Muscle of leg (tissue), 3 donors: ENCODE measurements at regions not wholly inside any gene's neighbourhood (a gene's known extent, or its start where the extent isn't known, plus 50 kb on each side); places are given as distances from the start of the nearest gene placed in this dataset.

Experiments used
- DNase-seq: peaks from one replicate; pipeline ENCODE4 v3.0.0; 2013
- H3K27ac ChIP-seq: one replicate; pipeline ENCODE4 v1.5.1; 2013; ENCODE audit warnings: mild to moderate bottlenecking, low read length, control low read depth
- H3K27me3 ChIP-seq: one replicate; pipeline ENCODE4 v1.6.1; 2013; ENCODE audit warnings: low read length; ENCODE audit not compliant: control insufficient read depth, insufficient read depth
- H3K36me3 ChIP-seq: one replicate; pipeline ENCODE4 v1.6.1; 2013; ENCODE audit warnings: low read length; ENCODE audit not compliant: control insufficient read depth, insufficient read depth
- H3K4me1 ChIP-seq: one replicate; pipeline ENCODE4 v1.6.1; 2013; ENCODE audit warnings: low read length; ENCODE audit not compliant: control insufficient read depth, insufficient read depth
- H3K4me3 ChIP-seq: one replicate; pipeline ENCODE4 v1.5.1; 2013; ENCODE audit warnings: low read length, control low read depth
- H3K9me3 ChIP-seq: replicated peaks from 2 replicates; pipeline ENCODE4 v1.6.1; 2013; ENCODE audit warnings: low read depth, low read length; ENCODE audit not compliant: control insufficient read depth
- WGBS: methylation state at CpG from one replicate; pipeline ENCODE4 v1.1.5; 2013; ENCODE audit warnings: missing lambda C conversion rate; ENCODE audit not compliant: insufficient coverage; 5-methylcytosine and 5-hydroxymethylcytosine counted together

DNA sequence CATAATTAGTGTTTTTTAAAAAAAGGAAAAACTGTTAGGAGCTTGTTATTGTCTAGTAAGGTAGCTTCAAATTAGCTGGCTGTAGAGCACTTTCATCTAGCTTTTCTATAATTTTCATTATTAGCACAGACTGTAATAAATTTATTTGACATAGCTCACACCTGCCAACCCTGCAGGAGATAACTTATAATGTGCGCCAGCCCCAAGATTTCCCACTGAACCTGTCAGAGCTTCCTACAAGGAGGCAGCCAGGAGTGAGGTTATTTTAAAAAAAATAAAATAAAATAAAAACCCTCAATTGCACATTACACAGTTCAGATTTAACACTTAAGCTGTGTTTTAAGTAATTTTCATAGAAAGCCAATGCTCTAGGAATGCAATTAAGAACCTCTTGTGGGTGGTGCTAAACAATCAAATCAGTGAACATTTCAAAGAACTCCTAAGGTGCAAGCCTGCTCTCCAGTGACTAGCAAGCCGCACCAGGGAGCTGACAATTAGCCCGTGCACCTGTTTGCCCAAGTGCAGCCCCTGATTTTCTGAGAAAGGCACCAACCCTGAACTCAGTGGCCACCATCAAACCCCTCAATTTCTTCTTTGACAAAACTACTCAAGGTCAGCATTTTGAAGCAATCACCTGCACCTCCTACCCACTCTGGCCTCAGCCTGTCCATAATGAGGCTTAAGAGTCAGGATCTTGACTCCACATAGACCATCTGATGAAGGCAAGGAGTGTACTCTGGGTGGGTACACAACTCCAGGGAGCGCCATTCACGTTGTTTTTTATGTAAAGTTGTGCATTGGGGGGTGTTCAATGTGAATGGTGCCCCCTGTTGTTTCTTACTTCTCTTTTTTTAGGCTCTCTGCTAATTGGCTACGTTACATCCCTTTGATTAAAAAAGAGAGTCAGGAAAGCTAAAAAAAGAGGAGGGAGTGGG is 385.3 kb upstream of the WWC1 start:
- H3K4me3 ChIP-seq = no peak overlapping the region
- DNase-seq = no peak
- no peaks in the 10 kb centered on the region for H3K9me3 ChIP-seq
- H3K27ac ChIP-seq = no peak overlapping the region
- peaks cover 2% of the 10 kb centered on the region for H3K27me3 ChIP-seq
- no peaks in the 10 kb centered on the region for H3K4me1 ChIP-seq
- H3K36me3 ChIP-seq = no peaks in the 10 kb centered on the region
- 40% methylated on average over 2 of the region's 6 CpGs for WGBS

DNA sequence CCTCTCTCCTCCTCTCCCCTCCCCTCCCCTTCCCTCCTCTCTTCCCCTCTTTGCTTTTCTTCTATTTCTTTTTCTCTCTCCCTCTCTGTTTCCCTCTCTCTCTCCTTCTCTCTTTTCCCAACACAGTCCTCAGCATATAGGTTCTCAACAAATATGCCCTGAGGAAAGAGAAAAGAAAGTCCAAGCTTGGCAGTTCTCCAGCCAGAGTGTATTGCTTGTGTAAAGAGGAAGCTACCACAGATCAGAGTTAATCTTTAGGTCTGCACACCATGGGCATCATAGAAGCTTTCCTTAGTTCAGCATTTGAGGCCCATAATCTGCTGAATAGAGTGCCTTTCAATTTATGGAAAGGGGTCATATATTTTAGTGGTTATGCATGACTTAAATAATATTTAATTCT is 382.8 kb upstream of the WWC1 start:
- DNase-seq = peak; percentile 57
- no peaks in the 10 kb centered on the region for H3K4me1 ChIP-seq
- H3K4me3 ChIP-seq = no peak overlapping the region
- H3K27me3 ChIP-seq = no peaks in the 10 kb centered on the region
- no peak overlapping the region for H3K27ac ChIP-seq
- no peaks in the 10 kb centered on the region for H3K9me3 ChIP-seq
- H3K36me3 ChIP-seq = no peaks in the 10 kb centered on the region

DNA sequence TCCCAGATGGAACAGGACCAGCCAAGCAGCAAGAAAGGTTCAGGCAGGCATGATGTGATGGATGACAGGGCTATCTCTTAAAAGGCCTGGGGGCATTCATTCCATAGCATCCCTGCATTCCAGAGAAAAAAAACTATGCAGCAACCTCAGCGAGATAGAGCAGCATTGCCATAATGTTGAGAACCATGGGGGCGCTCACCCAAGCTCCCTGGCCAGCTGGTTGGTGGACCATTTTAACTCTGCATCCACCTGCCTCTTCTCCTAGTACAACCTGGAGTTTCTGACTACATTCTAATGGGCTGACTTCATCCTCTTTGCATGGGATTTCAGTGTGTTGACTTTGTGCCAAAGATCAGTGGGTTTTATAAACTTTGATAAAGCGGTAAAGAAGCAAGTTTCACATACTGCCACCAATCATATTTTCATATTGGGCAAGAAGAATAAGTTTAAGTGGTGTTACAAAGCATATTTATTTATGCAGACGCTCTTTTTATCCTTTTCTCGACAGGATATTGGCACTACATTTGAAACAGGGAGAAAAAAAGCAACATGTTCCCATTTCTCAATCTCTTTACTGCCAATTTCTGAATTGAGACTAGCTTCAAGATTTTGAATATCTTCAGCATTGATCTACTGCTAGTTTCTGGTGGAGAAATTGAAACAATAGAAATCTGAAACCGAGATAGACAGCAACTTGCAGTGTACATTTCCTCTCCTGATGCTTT is 378.3 kb upstream of the WWC1 start:
- Histone ChIP-seq H3K27me3 (no peaks in the 10 kb centered on the region), H3K36me3 (no peaks in the 10 kb centered on the region), H3K9me3 (no peaks in the 10 kb centered on the region), H3K4me1 (no peaks in the 10 kb centered on the region), H3K27ac (no peak overlapping the region), H3K4me3 (no peak overlapping the region)
- 80% methylated on average over 1 of the region's 6 CpGs for WGBS
- DNase-seq = no peak

DNA sequence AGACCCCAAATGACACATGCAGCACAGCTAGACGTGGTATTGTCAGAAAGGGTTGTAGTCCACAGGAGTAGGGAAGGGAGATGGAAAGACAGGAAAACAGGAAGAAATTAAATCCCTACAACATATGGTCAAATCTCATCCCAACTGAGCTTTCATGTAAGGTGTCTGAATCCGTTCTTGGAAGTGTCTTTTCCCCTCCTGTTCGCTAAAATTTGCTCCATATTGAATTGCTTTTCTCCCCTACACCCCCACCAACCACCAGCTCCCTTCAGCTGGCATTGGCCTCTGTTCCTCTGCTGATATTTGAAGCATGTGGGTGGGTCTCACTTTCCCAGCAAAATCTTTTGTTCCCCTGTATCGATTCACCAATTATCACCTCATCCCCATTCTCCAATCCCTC is 376.2 kb upstream of the WWC1 start:
- Histone ChIP-seq H3K4me1 (no peaks in the 10 kb centered on the region), H3K27me3 (no peaks in the 10 kb centered on the region), H3K9me3 (no peaks in the 10 kb centered on the region), H3K4me3 (no peak overlapping the region), H3K27ac (no peak overlapping the region), H3K36me3 (no peaks in the 10 kb centered on the region)
- WGBS = no CpG with 5 or more reads among the region's 4 CpGs
- DNase-seq = no peak

DNA sequence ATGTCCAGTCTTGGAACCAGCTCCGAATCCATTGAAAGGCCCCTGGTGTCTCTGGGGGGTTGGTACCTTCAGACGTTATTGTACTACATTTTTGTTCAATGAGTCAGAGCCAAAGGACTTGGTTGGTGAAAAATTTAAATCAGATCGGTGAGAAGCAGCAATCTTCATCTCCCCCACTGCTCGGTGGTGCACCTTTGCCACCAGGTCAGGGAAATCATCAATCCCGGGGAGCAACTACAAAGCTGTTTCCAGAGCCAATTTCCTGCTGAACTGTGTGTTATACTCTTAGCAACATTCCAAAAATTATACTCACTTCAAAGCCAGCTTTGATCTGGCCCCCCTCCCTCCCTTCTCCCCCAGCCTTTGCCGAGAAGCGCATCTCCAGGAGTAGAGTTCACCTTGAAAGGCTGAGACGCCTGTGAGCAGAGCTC is 375.2 kb upstream of the WWC1 start:
- no peak for DNase-seq
- Histone ChIP-seq H3K9me3 (no peaks in the 10 kb centered on the region), H3K4me3 (no peak overlapping the region), H3K27ac (no peak overlapping the region), H3K4me1 (no peaks in the 10 kb centered on the region), H3K36me3 (no peaks in the 10 kb centered on the region), H3K27me3 (no peaks in the 10 kb centered on the region)
- 17% methylated on average over 1 of the region's 8 CpGs for WGBS

DNA sequence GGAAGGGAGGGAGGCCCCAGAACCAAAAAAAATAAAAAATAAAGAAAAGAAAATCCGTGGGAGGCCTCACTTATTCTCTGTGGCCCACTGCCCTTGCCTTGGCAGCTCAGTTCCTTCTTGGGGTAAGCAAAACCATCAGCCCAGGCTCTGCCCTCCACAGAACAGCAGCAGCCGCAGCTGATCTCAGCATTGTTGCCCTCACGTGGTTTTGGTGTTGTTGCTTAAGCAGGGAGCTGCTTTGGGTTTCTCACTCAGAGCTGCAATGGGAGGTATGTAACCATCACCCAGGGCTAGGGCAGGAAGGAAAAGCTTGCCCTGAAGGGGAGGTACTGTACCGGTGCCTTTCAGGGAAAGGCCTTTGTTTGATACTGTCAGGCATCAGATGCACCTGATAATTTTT is 374.7 kb upstream of the WWC1 start:
- Histone ChIP-seq H3K27me3 (no peaks in the 10 kb centered on the region), H3K4me3 (no peak overlapping the region), H3K36me3 (no peaks in the 10 kb centered on the region), H3K4me1 (no peaks in the 10 kb centered on the region), H3K9me3 (no peaks in the 10 kb centered on the region), H3K27ac (no peak overlapping the region)
- 33% methylated on average over 3 of the region's 4 CpGs for WGBS
- peak; percentile 54 for DNase-seq

DNA sequence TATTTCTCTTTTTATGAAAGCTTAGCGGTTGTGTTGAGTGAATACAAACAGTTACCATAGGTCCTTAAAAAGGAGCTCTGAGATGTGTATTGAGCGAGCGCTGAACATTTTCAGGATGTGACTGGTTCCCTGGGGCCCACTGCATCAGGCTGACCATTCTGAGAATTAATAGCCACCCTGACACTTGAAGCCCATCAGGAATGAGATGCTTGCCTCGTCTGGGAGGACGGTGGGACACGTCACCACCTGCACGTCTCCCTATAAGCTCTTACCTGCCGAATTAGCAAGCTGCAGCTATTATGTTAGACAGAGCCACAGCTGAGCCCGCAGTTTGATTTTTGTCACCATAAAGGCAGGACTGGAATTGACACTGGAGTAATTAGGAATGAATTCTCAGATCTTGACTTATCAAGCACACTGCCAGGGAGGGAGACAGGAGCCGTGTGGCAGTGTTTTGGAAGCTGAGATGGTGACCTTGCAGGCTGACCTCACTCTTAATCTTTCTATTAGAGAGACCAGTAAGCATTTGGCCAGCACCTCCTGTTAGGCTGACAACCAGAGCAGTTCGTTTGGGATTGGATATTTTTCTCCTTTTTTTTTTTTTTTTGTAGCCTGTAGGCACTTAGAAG is 373.1 kb upstream of the WWC1 start:
- DNase-seq = no peak
- 54% methylated on average over 9 of the region's 11 CpGs for WGBS
- no peak overlapping the region for H3K27ac ChIP-seq

DNA sequence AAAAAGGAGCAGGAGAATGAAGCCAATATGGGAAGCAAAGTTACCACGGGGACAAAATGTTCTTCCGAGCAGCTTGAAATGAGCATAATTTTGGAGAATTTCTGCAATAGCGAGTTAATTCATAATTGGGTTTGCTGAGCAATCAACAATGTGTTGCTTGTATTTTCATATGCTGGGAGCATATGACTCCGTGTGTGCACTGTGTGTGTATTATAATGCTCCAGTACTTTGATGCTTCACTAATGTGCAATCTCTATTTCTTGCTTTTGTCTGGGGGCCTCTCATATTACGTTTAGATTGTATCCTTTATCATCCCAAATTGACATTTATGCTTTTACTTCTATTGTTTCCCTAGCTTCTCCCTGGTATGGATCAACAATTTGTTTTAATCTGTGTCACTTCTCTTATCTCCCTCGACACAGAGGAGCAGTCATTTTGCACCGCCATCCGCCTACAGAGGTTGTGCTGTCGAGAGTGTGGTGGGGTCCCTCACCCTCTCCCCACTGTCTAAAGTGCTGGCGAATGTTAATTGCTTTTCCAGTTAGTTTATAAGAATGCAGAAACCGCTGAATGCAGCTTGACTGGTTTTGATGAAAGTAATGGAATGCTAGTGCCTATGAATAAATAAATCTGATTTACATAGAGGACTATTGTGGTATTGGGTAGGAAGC is 372.5 kb upstream of the WWC1 start:
- DNase-seq = no peak
- 35% methylated on average over 3 of the region's 11 CpGs for WGBS

More for the DNA sequence above, 373.1 kb upstream of the WWC1 start:
- Histone ChIP-seq H3K27me3 (no peaks in the 10 kb centered on the region), H3K9me3 (no peaks in the 10 kb centered on the region), H3K4me1 (no peaks in the 10 kb centered on the region), H3K36me3 (no peaks in the 10 kb centered on the region), H3K4me3 (no peak overlapping the region)

DNA sequence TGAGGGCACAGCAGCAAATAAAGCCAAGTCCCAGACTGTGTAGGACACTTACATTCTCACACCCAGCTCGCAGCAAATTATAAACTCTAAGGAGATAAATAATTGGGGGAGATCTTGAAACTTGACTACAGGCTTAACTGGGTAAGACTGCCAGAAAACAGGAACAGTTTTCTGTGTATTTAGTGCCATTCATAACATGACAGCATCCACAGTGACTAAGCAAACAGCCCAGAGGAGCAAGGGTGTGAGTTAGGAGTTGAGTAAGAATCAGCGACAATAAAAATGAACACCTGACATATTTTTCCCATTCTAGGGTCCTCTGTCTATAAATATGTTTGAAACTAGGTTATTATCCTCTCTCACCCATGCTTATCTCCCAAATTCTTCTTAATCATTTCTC is 370.9 kb upstream of the WWC1 start:
- no CpG with 5 or more reads among the region's 2 CpGs for WGBS
- Histone ChIP-seq H3K27me3 (no peaks in the 10 kb centered on the region), H3K36me3 (no peaks in the 10 kb centered on the region), H3K27ac (no peak overlapping the region), H3K4me1 (no peaks in the 10 kb centered on the region), H3K4me3 (no peak overlapping the region), H3K9me3 (no peaks in the 10 kb centered on the region)
- no peak for DNase-seq

More for the DNA sequence above, 372.5 kb upstream of the WWC1 start:
- Histone ChIP-seq H3K27me3 (no peaks in the 10 kb centered on the region), H3K27ac (no peak overlapping the region), H3K9me3 (no peaks in the 10 kb centered on the region), H3K4me3 (no peak overlapping the region), H3K36me3 (no peaks in the 10 kb centered on the region), H3K4me1 (no peaks in the 10 kb centered on the region)

DNA sequence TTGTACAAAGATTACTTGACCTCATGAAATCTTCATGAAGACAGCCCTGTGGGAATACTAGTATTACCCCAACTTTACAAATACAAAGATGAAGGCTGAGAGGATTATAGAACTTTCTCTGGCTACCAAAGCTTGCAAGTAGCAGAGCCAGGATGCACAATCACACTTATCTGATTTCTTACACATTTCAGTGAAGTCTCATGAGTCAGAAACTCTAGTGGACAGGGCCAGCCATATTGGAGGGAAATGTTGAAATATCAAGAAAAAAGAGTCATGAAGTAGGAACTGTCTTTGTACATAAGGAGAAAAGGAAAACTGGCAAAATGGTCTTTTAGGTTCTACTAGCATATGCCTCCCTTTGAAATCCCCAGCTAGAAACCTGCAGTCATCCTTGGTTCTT is 369.6 kb upstream of the WWC1 start:
- DNase-seq = no peak

More for the DNA sequence above, 369.6 kb upstream of the WWC1 start:
- Histone ChIP-seq H3K27me3 (no peaks in the 10 kb centered on the region), H3K4me1 (no peaks in the 10 kb centered on the region), H3K4me3 (no peak overlapping the region), H3K9me3 (no peaks in the 10 kb centered on the region), H3K27ac (no peak overlapping the region), H3K36me3 (no peaks in the 10 kb centered on the region)
